CD14-positive monocyte (primary cell): ENCODE measurements at regions not wholly inside any gene's neighbourhood (a gene's known extent, or its start where the extent isn't known, plus 50 kb on each side); places are given as distances from the start of the nearest gene placed in this dataset.

Experiments
- DNase-seq, 3 donors: peaks; one replicate each; pipeline ENCODE4 v3.0.0-alpha.2; 2011 to 2022
- H2AFZ ChIP-seq: 2 replicates; pipeline ENCODE4 v1.6.0; 2012; ENCODE audit warnings: mild to moderate bottlenecking, low read depth, low read length, inconsistent platforms; ENCODE audit not compliant: insufficient read depth, poor library complexity, severe bottlenecking
- H3K27ac ChIP-seq, 2 donors: 1 replicate in 1 of 2; 2 replicates in 1 of 2; pipeline ENCODE4 v1.5.1; 2012 to 2013; ENCODE audit warnings: low read length in 2 of 2, control low read depth in 1 of 2, inconsistent platforms in 1 of 2, low read depth in 1 of 2, mild to moderate bottlenecking in 1 of 2
- H3K27me3 ChIP-seq, 2 donors: one replicate each; pipeline versions ENCODE4 v1.6.0 to v1.6.1; 2011 to 2013; ENCODE audit warnings: low read length in 2 of 2; ENCODE audit not compliant: control insufficient read depth in 2 of 2, insufficient read depth in 2 of 2
- H3K36me3 ChIP-seq, 2 donors: replicated peaks in 1 of 2; 1 replicate in 1 of 2; 2 replicates in 1 of 2; pipeline versions ENCODE4 v1.5.1 to v1.6.1; 2012 to 2013; ENCODE audit warnings: low read length in 2 of 2, control low read depth in 1 of 2, inconsistent platforms in 1 of 2, mild to moderate bottlenecking in 1 of 2; ENCODE audit not compliant: insufficient read depth in 2 of 2, control insufficient read depth in 1 of 2
- H3K4me1 ChIP-seq, 2 donors: 1 replicate in 1 of 2; 2 replicates in 1 of 2; pipeline versions ENCODE4 v1.5.1 to v1.6.1; 2012 to 2013; ENCODE audit warnings: low read length in 2 of 2, control low read depth in 1 of 2, inconsistent platforms in 1 of 2, mild to moderate bottlenecking in 1 of 2, moderate library complexity in 1 of 2; ENCODE audit not compliant: insufficient read depth in 2 of 2, control insufficient read depth in 1 of 2
- H3K4me2 ChIP-seq: replicated peaks from 2 replicates; pipeline ENCODE3; 2012; ENCODE audit warnings: low read length, moderate library complexity, mild to moderate bottlenecking; ENCODE audit not compliant: poor library complexity, severe bottlenecking; ENCODE audit errors: extremely low read depth
- H3K4me3 ChIP-seq, 3 experiments: fragments of 200-600 bp in 1 of 3; sonication (generic) in 1 of 3; replicated peaks in 1 of 3; 1 replicate in 2 of 3; 2 replicates in 1 of 3; pipeline ENCODE4 v1.5.1; 2011 to 2013; ENCODE audit warnings: low read length in 3 of 3, mild to moderate bottlenecking in 3 of 3, control low read depth in 2 of 3, low read depth in 2 of 3, inconsistent platforms in 1 of 3, moderate library complexity in 1 of 3
- H3K79me2 ChIP-seq: 2 replicates; pipeline ENCODE4 v1.6.0; 2012; ENCODE audit warnings: mild to moderate bottlenecking, control low read depth, inconsistent platforms, low read length, moderate library complexity; ENCODE audit not compliant: insufficient read depth
- H3K9ac ChIP-seq: 2 replicates; pipeline ENCODE4 v1.6.0; 2017; ENCODE audit warnings: low read length, mild to moderate bottlenecking; ENCODE audit not compliant: insufficient read depth, poor library complexity, severe bottlenecking
- H3K9me3 ChIP-seq, 2 donors: replicated peaks in 1 of 2; 1 replicate in 1 of 2; 2 replicates in 1 of 2; pipeline versions ENCODE4 v1.5.1 to v1.6.1; 2012 to 2013; ENCODE audit warnings: low read length in 2 of 2, control low read depth in 1 of 2; ENCODE audit not compliant: control insufficient read depth in 1 of 2, insufficient read depth in 1 of 2
- H4K20me1 ChIP-seq: 2 replicates; pipeline ENCODE4 v1.6.0; 2012; ENCODE audit warnings: mild to moderate bottlenecking, low read length, control low read depth, moderate library complexity; ENCODE audit not compliant: insufficient read depth
- H3K27ac Mint-ChIP-seq, 7 donors: one replicate each; pipeline ENCODE4 v1.8.0; 2020; ENCODE audit warnings: mild to moderate bottlenecking in 7 of 7, mixed read lengths in 7 of 7, moderate library complexity in 6 of 7, inconsistent platforms in 2 of 7
- H3K27me3 Mint-ChIP-seq, 3 donors: one replicate each; pipeline ENCODE4 v1.8.0; 2021 to 2022; ENCODE audit warnings: low read depth in 3 of 3, mild to moderate bottlenecking in 3 of 3, mixed read lengths in 3 of 3, moderate library complexity in 3 of 3, inconsistent platforms in 1 of 3
- H3K36me3 Mint-ChIP-seq, 2 donors: one replicate each; pipeline ENCODE4 v1.8.0; 2020; ENCODE audit warnings: mixed read lengths in 2 of 2, inconsistent platforms in 1 of 2, mild to moderate bottlenecking in 1 of 2
- H3K4me1 Mint-ChIP-seq: one replicate; pipeline ENCODE4 v1.8.0; 2020; ENCODE audit warnings: mild to moderate bottlenecking, mixed read lengths
- H3K4me3 Mint-ChIP-seq, 2 donors: one replicate each; pipeline ENCODE4 v1.8.0; 2020; ENCODE audit warnings: mild to moderate bottlenecking in 2 of 2, mixed read lengths in 2 of 2, moderate library complexity in 1 of 2
- H3K9me3 Mint-ChIP-seq, 7 donors: one replicate each; pipeline ENCODE4 v1.8.0; 2020 to 2022; ENCODE audit warnings: mixed read lengths in 7 of 7, mild to moderate bottlenecking in 6 of 7, moderate library complexity in 6 of 7, inconsistent platforms in 2 of 7
- WGBS: methylation state at CpG from one replicate; pipeline ENCODE4 v1.1.5; 2013; ENCODE audit warnings: missing lambda C conversion rate; ENCODE audit not compliant: insufficient coverage; 5-methylcytosine and 5-hydroxymethylcytosine counted together
- intact Hi-C, 2 donors: fragments of 100-400 bp; cut with micrococcal nuclease; formaldehyde crosslinking; loops; one replicate each; pipeline versions ENCODE4 v1.15.0 to v1.15.1; 2023
- TF ChIP-seq, protein P1 (sequence below): fragments of 200-600 bp; IDR thresholded peaks from one replicate; pipeline ENCODE4 v1.8.0; 2022; ENCODE audit warnings: antibody characterized with exemption, mild to moderate bottlenecking

DNA sequence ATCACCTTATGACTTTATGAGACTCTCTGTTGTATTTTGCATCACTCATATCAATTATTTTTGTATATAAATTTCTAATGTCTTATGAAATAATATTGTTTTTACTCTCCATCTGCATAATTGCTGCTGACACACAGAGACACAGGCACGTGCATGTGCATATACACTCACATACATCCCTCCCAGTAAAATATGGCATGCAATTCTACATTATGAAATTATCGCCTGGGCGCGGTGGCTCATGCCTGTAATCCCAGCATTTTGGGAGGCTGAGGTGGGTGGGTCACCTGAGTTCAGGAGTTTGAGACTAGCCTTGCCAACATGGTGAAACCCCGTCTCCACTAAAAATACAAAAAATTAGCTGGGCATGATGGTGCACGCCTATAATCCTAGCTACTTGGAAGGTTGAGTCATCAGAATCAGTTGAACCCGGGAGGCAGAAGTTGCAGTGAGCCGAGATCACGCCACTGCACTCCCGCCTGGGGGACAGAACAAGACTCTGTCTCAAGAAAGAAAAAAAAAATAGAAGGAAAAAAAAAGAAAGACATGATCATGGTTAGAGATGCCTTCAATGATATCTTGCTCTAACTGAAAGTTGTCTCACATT lies 96.7 kb upstream of the LUZP2 start:
- H3K4me1 ChIP-seq, result no peaks in the 10 kb centered on the region
- no peaks in the 10 kb centered on the region for H3K36me3 ChIP-seq
- H4K20me1 ChIP-seq, result no peaks in the 10 kb centered on the region
- no peak overlapping the region for H3K27ac Mint-ChIP-seq
- TF ChIP-seq, protein P1, sequence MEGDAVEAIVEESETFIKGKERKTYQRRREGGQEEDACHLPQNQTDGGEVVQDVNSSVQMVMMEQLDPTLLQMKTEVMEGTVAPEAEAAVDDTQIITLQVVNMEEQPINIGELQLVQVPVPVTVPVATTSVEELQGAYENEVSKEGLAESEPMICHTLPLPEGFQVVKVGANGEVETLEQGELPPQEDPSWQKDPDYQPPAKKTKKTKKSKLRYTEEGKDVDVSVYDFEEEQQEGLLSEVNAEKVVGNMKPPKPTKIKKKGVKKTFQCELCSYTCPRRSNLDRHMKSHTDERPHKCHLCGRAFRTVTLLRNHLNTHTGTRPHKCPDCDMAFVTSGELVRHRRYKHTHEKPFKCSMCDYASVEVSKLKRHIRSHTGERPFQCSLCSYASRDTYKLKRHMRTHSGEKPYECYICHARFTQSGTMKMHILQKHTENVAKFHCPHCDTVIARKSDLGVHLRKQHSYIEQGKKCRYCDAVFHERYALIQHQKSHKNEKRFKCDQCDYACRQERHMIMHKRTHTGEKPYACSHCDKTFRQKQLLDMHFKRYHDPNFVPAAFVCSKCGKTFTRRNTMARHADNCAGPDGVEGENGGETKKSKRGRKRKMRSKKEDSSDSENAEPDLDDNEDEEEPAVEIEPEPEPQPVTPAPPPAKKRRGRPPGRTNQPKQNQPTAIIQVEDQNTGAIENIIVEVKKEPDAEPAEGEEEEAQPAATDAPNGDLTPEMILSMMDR, result no peak
- H3K9ac ChIP-seq, result no peak overlapping the region
- no peak overlapping the region for H3K4me3 ChIP-seq
- no peaks in the 10 kb centered on the region for H3K9me3 ChIP-seq
- H3K27me3 ChIP-seq, result no peaks in the 10 kb centered on the region
- no peak overlapping the region for H3K4me3 Mint-ChIP-seq
- DNase-seq, result no peak
- no peak overlapping the region for H3K27ac ChIP-seq
- no peak overlapping the region for H3K4me2 ChIP-seq
- WGBS, result 100% methylated on average over 1 of the region's 10 CpGs
- no peaks in the 10 kb centered on the region for H3K36me3 Mint-ChIP-seq
- no peak overlapping the region for H2AFZ ChIP-seq
- H3K79me2 ChIP-seq, result no peaks in the 10 kb centered on the region
- no peaks in the 10 kb centered on the region for H3K4me1 Mint-ChIP-seq
- intact Hi-C loops, result no loop called here
- H3K9me3 Mint-ChIP-seq, result peaks cover 0 to 6% (median 0%) of the 10 kb centered on the region in 7 donors
- no peaks in the 10 kb centered on the region for H3K27me3 Mint-ChIP-seq

DNA sequence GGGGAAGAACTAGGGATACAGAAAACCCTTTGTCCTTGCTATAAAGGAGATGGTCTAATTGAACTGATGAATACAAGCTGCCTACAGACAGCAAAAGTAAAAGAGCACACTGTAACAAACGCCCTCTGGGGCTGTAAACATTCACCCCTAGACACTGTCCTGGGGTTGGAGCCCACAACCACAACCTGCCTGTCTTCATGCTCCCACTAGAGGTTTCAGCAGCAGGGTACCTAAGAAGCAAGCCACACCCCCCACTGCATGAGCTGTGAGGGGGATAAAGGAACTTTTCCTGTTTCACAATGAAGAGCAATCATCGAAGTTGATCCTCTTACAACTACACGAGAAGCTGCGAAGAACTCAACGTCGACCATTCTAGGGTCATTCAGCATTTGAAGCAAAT lies 90.5 kb upstream of the LUZP2 start:
- Histone ChIP-seq H3K79me2 (no peaks in the 10 kb centered on the region), H4K20me1 (no peaks in the 10 kb centered on the region), H3K36me3 (no peaks in the 10 kb centered on the region), H2AFZ (no peak overlapping the region), H3K4me3 (no peak overlapping the region), H3K4me2 (no peak overlapping the region), H3K9me3 (peaks cover 4% of the 10 kb centered on the region in 2 donors), H3K9ac (no peak overlapping the region), H3K27ac (no peak overlapping the region), H3K4me1 (no peaks in the 10 kb centered on the region), H3K27me3 (no peaks in the 10 kb centered on the region)
- H3K4me3 Mint-ChIP-seq, result no peak overlapping the region
- no peaks in the 10 kb centered on the region for H3K4me1 Mint-ChIP-seq
- H3K36me3 Mint-ChIP-seq, result no peaks in the 10 kb centered on the region
- no peak overlapping the region for H3K27ac Mint-ChIP-seq
- WGBS, result 0% methylated on average over 1 of the region's 6 CpGs
- intact Hi-C loops, result no loop called here
- H3K27me3 Mint-ChIP-seq, result no peaks in the 10 kb centered on the region
- no peak for DNase-seq
- TF ChIP-seq, protein P1, result no peak
- peaks cover 0 to 5% (median 0%) of the 10 kb centered on the region in 7 donors for H3K9me3 Mint-ChIP-seq
